Endothelial cell of umbilical vein (primary cell): ENCODE measurements at regions not wholly inside any gene's neighbourhood (a gene's known extent, or its start where the extent isn't known, plus 50 kb on each side); places are given as distances from the start of the nearest gene placed in this dataset.

Experiments
- BruUV-seq: library from RNA; stranded (reverse); fragments of 400-500 nt; replicated peaks from 2 replicates; lab custom pipeline; 2021; lab: Mats Ljungman, UMichigan
- CTCF ChIA-PET: fragments of 300-600, 350-600 bp; sonication (Branson Sonifier 250); formaldehyde crosslinking; loops from one replicate; lab custom pipeline; 2021; ENCODE audit warnings: antibody characterized with exemption, inconsistent platforms; lab: Charles Lee
- POLR2A ChIA-PET: fragments of 300-600, 350-600 bp; sonication (Branson Sonifier 250); formaldehyde crosslinking; loops from one replicate; lab custom pipeline; 2021; ENCODE audit warnings: antibody characterized with exemption, inconsistent platforms; lab: Charles Lee
- DNase-seq: peaks from one replicate; pipeline ENCODE4 v3.0.0-alpha.2; 2011; ENCODE audit warnings: low read depth, low spot score
- FAIRE-seq: peaks from 2 replicates; lab custom pipeline; 2011; peaks lifted over from hg19 to GRCh38; lab: Jason Lieb, UNC
- H2AFZ ChIP-seq: 2 replicates; pipeline ENCODE4 v1.6.0; 2012; ENCODE audit warnings: low read depth, low read length, control low read depth, inconsistent platforms
- H3K27ac ChIP-seq: 2 replicates; pipeline ENCODE4 v1.5.1; 2011; ENCODE audit warnings: low read depth, mild to moderate bottlenecking, control low read depth, low read length, moderate library complexity; ENCODE audit not compliant: insufficient read depth
- H3K27me3 ChIP-seq, 2 experiments: 2 replicates each; pipeline versions ENCODE4 v1.6.0 to v1.6.1; 2011; ENCODE audit warnings: low read length in 2 of 2, mixed read lengths in 1 of 2; ENCODE audit not compliant: control insufficient read depth in 2 of 2, insufficient read depth in 2 of 2
- H3K36me3 ChIP-seq, 2 experiments: 2 replicates in 1 of 2; 3 replicates in 1 of 2; pipeline ENCODE4 v1.5.1; 2011; ENCODE audit warnings: low read length in 2 of 2, mild to moderate bottlenecking in 1 of 2, moderate library complexity in 1 of 2; ENCODE audit not compliant: control insufficient read depth in 2 of 2, insufficient read depth in 2 of 2; ENCODE audit errors: extremely low read depth in 1 of 2
- H3K4me1 ChIP-seq: 3 replicates; pipeline ENCODE4 v1.5.1; 2011; ENCODE audit warnings: mild to moderate bottlenecking, low read length; ENCODE audit not compliant: control insufficient read depth, insufficient read depth; ENCODE audit errors: extremely low read depth
- H3K4me2 ChIP-seq: 2 replicates; pipeline ENCODE4 v1.6.1; 2011; ENCODE audit warnings: low read length, control low read depth, mixed read lengths; ENCODE audit not compliant: insufficient read depth
- H3K4me3 ChIP-seq, 3 experiments: fragments of 200-600 bp in 1 of 3; sonication (generic), shearing (Covaris generic) in 1 of 3; replicated peaks in 1 of 3; 2 replicates each; pipeline ENCODE4 v1.5.1; 2011 to 2016; ENCODE audit warnings: control low read depth in 3 of 3, low read length in 3 of 3, mild to moderate bottlenecking in 2 of 3, inconsistent platforms in 1 of 3, low read depth in 1 of 3, moderate library complexity in 1 of 3; ENCODE audit not compliant: insufficient read depth in 1 of 3
- H3K79me2 ChIP-seq: 2 replicates; pipeline ENCODE4 v1.6.0; 2012; ENCODE audit warnings: low read length, inconsistent platforms; ENCODE audit not compliant: control insufficient read depth, insufficient read depth
- H3K9ac ChIP-seq: replicated peaks from 2 replicates; pipeline ENCODE3; 2011; ENCODE audit warnings: low read length, control low read depth; ENCODE audit not compliant: insufficient read depth; ENCODE audit errors: extremely low read depth
- H3K9me1 ChIP-seq: replicated peaks from 3 replicates; pipeline ENCODE4 v1.6.0; 2011; ENCODE audit warnings: mild to moderate bottlenecking, low read length; ENCODE audit not compliant: control insufficient read depth, insufficient read depth; ENCODE audit errors: extremely low read depth
- H3K9me3 ChIP-seq: replicated peaks from 2 replicates; pipeline ENCODE4 v1.5.1; 2012; ENCODE audit warnings: low read length, inconsistent platforms; ENCODE audit not compliant: control insufficient read depth, insufficient read depth
- H4K20me1 ChIP-seq: replicated peaks from 2 replicates; pipeline ENCODE3; 2011; ENCODE audit warnings: mild to moderate bottlenecking, low read length; ENCODE audit not compliant: control insufficient read depth, insufficient read depth; ENCODE audit errors: extremely low read depth
- CTCF ChIP-seq, 2 donors: IDR thresholded peaks; 1 replicate in 1 of 2; 2 replicates in 1 of 2; pipeline ENCODE4 v1.5.1; 2011; ENCODE audit warnings: low read length in 2 of 2, mild to moderate bottlenecking in 2 of 2, moderate library complexity in 2 of 2, control low read depth in 1 of 2, inconsistent platforms in 1 of 2, low read depth in 1 of 2; ENCODE audit not compliant: insufficient read depth in 1 of 2; ENCODE audit errors: extremely low read depth in 1 of 2
- EZH2 ChIP-seq: IDR thresholded peaks from 2 replicates; pipeline ENCODE4 v1.6.1; 2012; ENCODE audit warnings: borderline replicate concordance, low read depth, mild to moderate bottlenecking, moderate library complexity, low read length, inconsistent platforms; ENCODE audit not compliant: severe bottlenecking
- FOS ChIP-seq: IDR thresholded peaks from 2 replicates; pipeline ENCODE4 v1.6.1; 2011; ENCODE audit warnings: mild to moderate bottlenecking, low read length, moderate library complexity, borderline replicate concordance; ENCODE audit not compliant: insufficient read depth
- GATA2 ChIP-seq: IDR thresholded peaks from 2 replicates; pipeline ENCODE4 v1.7.0; 2011; ENCODE audit warnings: low read depth, mild to moderate bottlenecking, moderate library complexity, mixed read lengths, low read length; ENCODE audit not compliant: insufficient read length, insufficient read depth
- JUN ChIP-seq: IDR thresholded peaks from 2 replicates; pipeline ENCODE4 v1.6.1; 2011; ENCODE audit warnings: borderline replicate concordance, low read depth; ENCODE audit not compliant: insufficient read length, insufficient read depth
- MAX ChIP-seq: IDR thresholded peaks from 2 replicates; pipeline ENCODE4 v1.6.1; 2011; ENCODE audit not compliant: insufficient read depth, insufficient read length
- MYC ChIP-seq: IDR thresholded peaks from one replicate; pipeline ENCODE4 v1.6.1; 2011; ENCODE audit warnings: mild to moderate bottlenecking, low read depth, low read length
- POLR2A ChIP-seq: IDR thresholded peaks from 2 replicates; pipeline ENCODE4 v1.6.1; 2012; ENCODE audit warnings: low read depth, mild to moderate bottlenecking, control low read depth, low read length
- POLR2AphosphoS5 ChIP-seq: IDR thresholded peaks from 2 replicates; pipeline ENCODE4 v1.6.1; 2012; ENCODE audit warnings: low read depth, mild to moderate bottlenecking, control low read depth, low read length, moderate library complexity; ENCODE audit not compliant: insufficient read depth
- dilution Hi-C: fragments of 300-500 bp; cut with MboI; formaldehyde crosslinking; loops from one replicate; pipeline ENCODE4 v1.15.0; 2019; ENCODE audit warnings: low sequenced_read_pairs; ENCODE audit not compliant: extremely low pct_ligation_motif_present
- intact Hi-C: fragments of 100-400 bp; cut with micrococcal nuclease; formaldehyde crosslinking; loops from one replicate; pipeline ENCODE4 v1.10.0; 2022

GRCh38 chr21:36566644-36567043, 86.7 kb upstream of the CLDN14 start:
- no peaks in the 10 kb centered on the region for H3K36me3 ChIP-seq
- H3K4me3 ChIP-seq, result no peak overlapping the region
- no peaks in the 10 kb centered on the region for H4K20me1 ChIP-seq
- H3K9me3 ChIP-seq, result no peaks in the 10 kb centered on the region
- no peaks in the 10 kb centered on the region for H3K79me2 ChIP-seq
- no peak for FAIRE-seq
- H3K27ac ChIP-seq, result no peak overlapping the region
- BruUV-seq, result no TSS peak
- CTCF ChIA-PET, result interaction anchor here (1.4 to 1.6 kb wide), 2 partner anchors 12 to 64 kb away, joined by 5 to 7 read pairs; no protein-coding TSS in a partner anchor
- peaks cover 19 to 39% of the 10 kb centered on the region in 2 experiments for H3K27me3 ChIP-seq
- DNase-seq, result no peak
- dilution Hi-C loops, result no loop called here
- H2AFZ ChIP-seq, result no peak overlapping the region
- no peak for TF ChIP-seq CTCF (IDR thresholded peaks at IDR 0.05; ENCODE audit: extremely low read depth in 1 of 2, insufficient read depth in 1 of 2, low read depth in 1 of 2, low read length in 2 of 2)
- TF ChIP-seq FOS, result no peak
- no peak for TF ChIP-seq POLR2A
- no peak for TF ChIP-seq MAX
- TF ChIP-seq JUN, result no peak
- no peak for TF ChIP-seq GATA2
- no peak for TF ChIP-seq POLR2AphosphoS5
- no peak for TF ChIP-seq MYC
- TF ChIP-seq EZH2, result no peak
- no peak overlapping the region for H3K4me2 ChIP-seq
- peaks cover 4% of the 10 kb centered on the region for H3K4me1 ChIP-seq
- intact Hi-C loops, result no loop called here
- H3K9ac ChIP-seq, result no peak overlapping the region
- POLR2A ChIA-PET, result no interaction called here
- H3K9me1 ChIP-seq, result no peaks in the 10 kb centered on the region
